Activated CD8-positive, alpha-beta memory T cell treated with anti-CD3 and anti-CD28 coated beads for 1 hour (primary cell): ENCODE measurements at regions not wholly inside any gene's neighbourhood (a gene's known extent, or its start where the extent isn't known, plus 50 kb on each side); places are given as distances from the start of the nearest gene placed in this dataset.
"Not testable (repeated sequence)": the region's sequence is repeated elsewhere in the genome, so short reads cannot be mapped to it uniquely, and the experiment has no call there.

ENCODE experiments used
- DNase-seq, 2 donors: peaks; one replicate each; pipeline ENCODE4 v3.0.0-alpha.2; 2020; ENCODE audit warnings: low read depth in 1 of 2; ENCODE audit errors: extremely low read depth in 1 of 2

GRCh38 chr14:105853089-105853906 is 326.9 kb downstream of the TMEM121 start:
- DNase-seq, result no peak

DNA sequence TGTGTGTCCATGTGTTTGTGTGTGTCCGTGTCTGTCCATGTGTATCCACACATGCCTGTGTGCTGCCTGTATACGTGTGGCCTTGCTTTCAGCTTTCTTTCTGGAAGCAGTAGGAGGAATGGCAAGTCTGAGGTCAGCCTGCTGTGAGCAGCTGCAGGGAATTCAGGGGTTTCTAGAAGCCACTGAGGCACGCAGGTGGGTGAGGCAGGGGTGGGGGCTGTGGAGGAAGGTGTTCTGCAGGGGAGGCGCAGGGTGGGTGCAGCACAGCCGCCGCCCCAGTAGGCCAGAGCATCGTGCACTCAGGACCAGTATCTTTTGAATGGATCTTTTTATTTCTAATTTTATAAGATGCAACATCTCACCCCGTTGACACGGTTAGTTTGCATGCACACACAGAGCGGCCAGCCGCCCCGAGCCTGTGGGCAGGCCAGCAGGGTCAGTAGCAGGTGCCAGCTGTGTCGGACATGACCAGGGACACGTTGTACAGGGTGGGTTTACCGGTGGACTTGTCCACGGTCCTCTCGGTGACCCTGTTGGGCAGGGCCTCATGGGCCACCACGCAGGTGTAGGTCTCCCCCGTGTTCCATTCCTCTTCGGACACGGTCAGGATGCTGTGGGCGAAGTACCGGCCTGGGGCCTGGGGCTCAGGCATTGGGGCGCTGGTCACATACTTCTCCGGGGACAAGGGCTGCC is 327.7 kb downstream of the TMEM121 start:
- no peak for DNase-seq

DNA sequence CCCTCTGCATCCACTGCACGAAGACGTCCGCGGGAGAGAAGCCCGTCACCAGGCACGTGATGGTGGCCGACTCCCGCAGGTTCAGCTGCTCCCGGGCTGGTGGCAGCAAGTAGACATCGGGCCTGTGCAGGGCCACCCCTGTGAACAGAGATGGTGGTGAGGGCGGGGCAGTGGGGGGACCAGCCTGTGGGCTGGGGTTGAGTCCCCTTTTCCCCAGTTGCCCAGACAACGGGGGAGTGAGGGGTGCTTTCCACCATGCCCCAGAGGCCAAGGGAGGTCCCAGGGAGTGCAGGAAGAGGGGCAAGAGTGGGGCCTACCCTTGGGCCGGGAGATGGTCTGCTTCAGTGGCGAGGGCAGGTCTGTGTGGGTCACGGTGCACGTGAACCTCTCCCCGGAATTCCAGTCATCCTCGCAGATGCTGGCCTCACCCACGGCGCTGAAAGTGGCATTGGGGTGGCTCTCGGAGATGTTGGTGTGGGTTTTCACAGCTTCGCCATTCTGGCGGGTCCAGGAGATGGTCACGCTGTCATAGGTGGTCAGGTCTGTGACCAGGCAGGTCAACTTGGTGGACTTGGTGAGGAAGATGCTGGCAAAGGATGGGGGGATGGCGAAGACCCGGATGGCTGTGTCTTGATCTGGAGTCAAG is 328.3 kb downstream of the TMEM121 start:
- no peak for DNase-seq

- no peak for DNase-seq
Measured at GRCh38 chr14:105855246-105855892, 329.0 kb downstream of the TMEM121 start.

GRCh38 chr14:105855893-105856675 is 329.7 kb downstream of the TMEM121 start:
- DNase-seq, result no peak

GRCh38 chr14:105856676-105857219 is 330.4 kb downstream of the TMEM121 start:
- DNase-seq, result no peak

- DNase-seq, result no peak
Measured at GRCh38 chr14:105857220-105857825, 330.9 kb downstream of the TMEM121 start.

- no peak for DNase-seq
Measured at GRCh38 chr14:105857826-105858675, 331.7 kb downstream of the TMEM121 start.

DNA sequence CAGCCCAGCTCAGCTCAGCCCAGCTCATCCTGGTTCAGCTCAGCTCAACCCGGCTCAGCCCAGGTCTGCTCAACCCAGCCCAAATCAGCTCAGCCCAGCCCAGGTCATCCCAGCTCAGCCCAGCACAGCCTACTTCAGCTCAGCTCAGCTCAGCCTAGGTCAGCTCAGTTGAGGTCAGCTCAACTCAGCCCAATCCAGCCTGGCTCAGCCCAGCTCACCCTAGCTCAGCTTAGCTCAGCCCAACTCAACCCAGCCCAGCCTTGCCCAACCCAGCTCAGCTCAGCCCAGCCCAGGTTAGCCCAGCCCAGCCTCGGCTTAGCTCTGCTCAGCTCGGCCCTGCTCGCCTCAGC is 332.3 kb downstream of the TMEM121 start:
- DNase-seq, result no peak

DNA sequence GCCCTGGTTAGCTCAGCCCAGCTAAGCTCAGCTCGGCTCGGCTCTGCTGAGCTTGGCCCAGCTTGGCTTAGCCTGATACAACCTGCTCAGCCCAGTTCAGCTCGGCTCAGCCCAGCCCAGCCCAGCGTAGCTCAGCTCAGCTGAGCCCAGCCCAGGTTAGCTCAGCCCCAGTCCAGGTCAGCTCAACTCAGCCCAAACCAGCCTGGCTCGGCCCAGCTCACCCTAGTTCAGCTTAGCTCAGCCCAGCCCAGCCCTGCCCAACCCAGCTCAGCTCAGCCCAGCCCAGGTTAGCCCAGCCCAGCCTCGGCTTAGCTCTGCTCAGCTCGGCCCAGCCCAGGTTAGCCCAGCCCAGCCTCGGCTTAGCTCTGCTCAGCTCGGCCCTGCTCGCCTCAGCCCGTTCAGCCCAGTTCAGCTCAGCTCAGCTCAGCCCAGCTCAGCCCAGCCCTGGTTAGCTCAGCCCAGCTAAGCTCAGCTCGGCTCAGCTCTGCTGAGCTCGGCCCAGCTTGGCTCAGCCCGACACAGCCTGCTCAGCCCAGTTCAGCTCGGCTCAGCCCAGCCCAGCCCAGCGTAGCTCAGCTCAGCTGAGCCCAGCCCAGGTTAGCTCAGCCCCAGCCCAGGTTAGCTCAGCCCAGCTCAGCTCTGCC is 332.8 kb downstream of the TMEM121 start:
- not testable (repeated sequence) for DNase-seq

- DNase-seq, result peak in 1 of 2 donors; percentile 30
Measured at GRCh38 chr14:105859717-105860614, 333.6 kb downstream of the TMEM121 start.

DNA sequence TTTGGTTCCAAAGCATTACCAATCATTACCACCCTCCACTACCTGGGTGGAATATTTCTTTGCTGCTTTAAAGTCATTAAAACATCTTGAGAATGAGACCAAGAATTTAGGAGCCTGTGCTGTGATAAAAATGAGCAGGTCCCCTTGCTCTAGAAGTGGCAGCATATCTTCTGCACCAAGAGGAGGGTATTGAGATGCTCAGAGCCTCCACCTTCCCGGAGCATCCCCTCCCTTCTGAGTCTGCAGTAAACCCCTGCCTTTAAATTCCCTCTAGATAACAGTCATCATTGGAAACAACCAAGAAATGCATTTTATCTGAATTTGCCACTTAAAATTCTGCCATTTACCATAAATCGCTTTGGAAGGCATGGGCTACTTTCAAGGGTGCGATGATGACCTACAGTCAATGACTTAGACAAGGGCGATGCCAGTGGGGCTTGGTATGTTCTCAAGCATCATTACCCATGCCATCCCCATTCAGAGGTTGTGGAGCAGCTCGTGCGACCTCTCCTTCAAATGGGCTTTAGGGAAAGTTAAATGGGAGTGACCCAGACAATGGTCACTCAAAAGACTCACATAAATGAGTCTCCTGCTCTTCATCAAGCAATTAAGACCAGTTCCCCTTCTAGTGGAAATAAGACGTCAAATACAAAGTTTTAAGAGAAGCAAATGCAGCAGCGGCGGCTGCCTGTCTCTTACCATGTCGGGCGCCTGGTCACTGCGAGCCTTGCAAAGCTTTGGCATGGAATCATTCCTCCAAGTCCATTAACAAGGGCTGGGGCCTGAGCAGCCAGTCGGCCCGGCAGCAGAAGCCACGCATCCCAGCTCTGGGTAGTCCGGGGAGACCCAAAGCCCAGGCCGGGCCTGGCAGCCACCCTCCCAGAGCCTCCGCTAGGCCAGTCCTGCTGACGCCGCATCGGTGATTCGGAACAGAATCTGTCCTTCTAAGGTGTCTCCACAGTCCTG is 334.5 kb downstream of the TMEM121 start:
- DNase-seq, result no peak

- DNase-seq, result no peak
Measured at GRCh38 chr14:105861985-105862465, 335.6 kb downstream of the TMEM121 start.

DNA sequence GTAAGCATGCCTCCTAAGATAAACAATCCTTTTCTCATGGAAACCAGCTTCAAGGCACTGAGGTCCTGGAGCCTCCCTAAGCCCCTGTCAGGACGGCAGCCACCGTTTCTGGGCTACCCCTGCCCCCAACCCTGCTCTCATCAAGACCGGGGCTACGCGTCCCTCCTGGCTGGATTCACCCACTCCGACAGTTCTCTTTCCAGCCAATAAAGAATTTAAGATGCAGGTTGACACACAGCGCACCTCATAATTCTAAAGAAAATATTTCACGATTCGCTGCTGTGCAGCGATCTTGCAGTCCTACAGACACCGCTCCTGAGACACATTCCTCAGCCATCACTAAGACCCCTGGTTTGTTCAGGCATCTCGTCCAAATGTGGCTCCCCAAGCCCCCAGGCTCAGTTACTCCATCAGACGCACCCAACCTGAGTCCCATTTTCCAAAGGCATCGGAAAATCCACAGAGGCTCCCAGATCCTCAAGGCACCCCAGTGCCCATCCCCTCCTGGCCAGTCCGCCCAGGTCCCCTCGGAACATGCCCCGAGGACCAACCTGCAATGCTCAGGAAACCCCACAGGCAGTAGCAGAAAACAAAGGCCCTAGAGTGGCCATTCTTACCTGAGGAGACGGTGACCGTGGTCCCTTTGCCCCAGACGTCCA is 336.3 kb downstream of the TMEM121 start:
- DNase-seq, result no peak

GRCh38 chr14:105863296-105864108 is 337.1 kb downstream of the TMEM121 start:
- no peak for DNase-seq
